ENCODE measurements at regions not wholly inside any gene's neighbourhood (a gene's known extent, or its start where the extent isn't known, plus 50 kb on each side); places are given as distances from the start of the nearest gene placed in this dataset.

DNA sequence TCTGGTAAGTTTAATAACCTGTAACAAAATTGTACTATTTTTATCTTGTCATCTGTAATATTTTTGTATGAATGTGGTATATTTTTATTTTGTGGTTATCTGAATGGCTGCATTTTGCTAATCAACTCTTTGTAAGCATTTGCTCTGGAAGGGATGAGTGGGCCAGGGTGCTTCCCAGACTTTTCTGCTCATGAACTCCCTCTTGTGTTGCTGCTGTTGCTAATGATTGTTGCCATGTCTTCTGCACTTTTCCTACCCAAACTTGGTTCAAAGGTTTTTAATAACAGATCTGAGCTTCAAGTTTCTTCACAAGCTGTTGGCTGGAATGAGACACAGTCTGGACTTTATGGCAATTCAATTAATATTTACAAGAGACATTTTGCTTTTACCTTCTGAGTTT lies 1005.7 kb downstream of the HACE1 start:
- H3K4me1 ChIP-seq, result no peaks in the 10 kb centered on the region
- no peak overlapping the region for H3K27ac ChIP-seq
- H3K36me3 ChIP-seq, result no peaks in the 10 kb centered on the region
- no peaks in the 10 kb centered on the region for H3K27me3 ChIP-seq
- H3K4me3 ChIP-seq, result no peak overlapping the region
- DNase-seq (ENCODE audit: low spot score in 2 of 2), result no peak
- H3K9me3 ChIP-seq, result no peaks in the 10 kb centered on the region
- TF ChIP-seq EP300 (IDR thresholded peaks at IDR 0.05) (no peak), CTCF (IDR thresholded peaks at IDR 0.05) (no peak), POLR2A (IDR thresholded peaks at IDR 0.05) (no peak)

GRCh38 chr6:103838457-103838856 lies 1021.3 kb downstream of the HACE1 start:
- H3K27ac ChIP-seq, result no peak overlapping the region
- H3K27me3 ChIP-seq, result no peaks in the 10 kb centered on the region
- no peak for TF ChIP-seq EP300 (IDR thresholded peaks at IDR 0.05)
- TF ChIP-seq CTCF (IDR thresholded peaks at IDR 0.05), result no peak
- no peak for TF ChIP-seq POLR2A (IDR thresholded peaks at IDR 0.05)
- no peaks in the 10 kb centered on the region for H3K4me1 ChIP-seq
- H3K9me3 ChIP-seq, result no peaks in the 10 kb centered on the region
- WGBS, 2 donors, result 85 to 92% methylated on average over 2 of the region's 2 CpGs
- H3K4me3 ChIP-seq, result no peak overlapping the region
- DNase-seq (ENCODE audit: low spot score in 2 of 2), result no peak
- no peaks in the 10 kb centered on the region for H3K36me3 ChIP-seq

DNA sequence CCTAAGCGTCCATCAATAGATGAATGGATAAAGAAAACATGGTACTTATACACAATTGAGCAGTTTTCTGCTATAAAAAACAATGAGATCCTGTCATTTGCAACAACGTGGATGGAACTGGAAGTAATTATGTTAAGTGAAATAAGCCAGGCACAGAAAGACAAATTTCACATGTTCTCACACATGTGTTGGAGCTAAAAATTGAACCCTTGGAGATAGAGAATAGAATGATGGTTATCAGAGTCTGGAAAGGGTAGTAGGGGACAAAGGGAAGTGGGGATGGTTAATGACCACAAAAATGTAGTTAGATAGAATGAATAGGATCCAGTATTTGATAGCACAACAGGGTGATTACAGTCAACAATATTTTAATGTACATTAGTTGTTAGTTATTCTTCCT lies 1033.5 kb downstream of the HACE1 start:
- Histone ChIP-seq H3K27ac (no peak overlapping the region), H3K9me3 (no peaks in the 10 kb centered on the region), H3K27me3 (no peaks in the 10 kb centered on the region), H3K4me1 (no peaks in the 10 kb centered on the region), H3K36me3 (no peaks in the 10 kb centered on the region), H3K4me3 (no peak overlapping the region)
- TF ChIP-seq CTCF (IDR thresholded peaks at IDR 0.05) (no peak), POLR2A (IDR thresholded peaks at IDR 0.05) (no peak), EP300 (IDR thresholded peaks at IDR 0.05) (no peak)
- WGBS, 2 donors, result 31 to 43% methylated on average over 2 of the region's 2 CpGs
- DNase-seq (ENCODE audit: low spot score in 2 of 2), result no peak

DNA sequence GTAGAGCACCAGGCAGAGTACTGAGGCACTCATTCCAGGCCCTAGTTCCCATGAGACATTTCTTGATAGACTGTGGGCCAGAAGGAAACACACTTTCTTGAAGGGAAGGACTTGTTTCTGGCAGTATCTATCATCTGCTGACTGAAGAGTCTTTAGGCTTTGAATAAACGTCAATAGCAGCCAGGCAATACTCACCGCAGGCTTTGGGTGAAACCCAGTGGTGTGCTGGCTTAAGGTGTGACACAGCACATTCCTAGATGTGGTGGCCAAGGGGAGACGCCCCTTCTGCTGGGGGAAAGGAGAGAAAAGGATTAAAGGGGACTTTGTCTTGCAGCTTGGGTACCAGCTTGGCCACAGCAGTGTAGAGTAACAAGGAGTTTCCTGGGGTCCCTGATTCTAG lies 1039.6 kb downstream of the HACE1 start:
- no peak overlapping the region for H3K27ac ChIP-seq

GRCh38 chr6:103819509-103819908 lies 1040.2 kb downstream of the HACE1 start:
- no peak for DNase-seq (ENCODE audit: low spot score in 2 of 2)
- peaks cover 0 to 5% (median 0%) of the 10 kb centered on the region in 4 donors for H3K9me3 ChIP-seq
- H3K36me3 ChIP-seq, result no peaks in the 10 kb centered on the region
- 27 to 28% methylated on average over 3 of the region's 3 CpGs for WGBS, 2 donors
- H3K27ac ChIP-seq, result no peak overlapping the region
- no peaks in the 10 kb centered on the region for H3K4me1 ChIP-seq
- TF ChIP-seq POLR2A (IDR thresholded peaks at IDR 0.05) (no peak), CTCF (IDR thresholded peaks at IDR 0.05) (no peak), EP300 (IDR thresholded peaks at IDR 0.05) (no peak)
- H3K27me3 ChIP-seq, result no peaks in the 10 kb centered on the region
- H3K4me3 ChIP-seq, result no peak overlapping the region

More for the DNA sequence above, 1039.6 kb downstream of the HACE1 start:
- WGBS, 2 donors, result 67 to 73% methylated on average over 3 of the region's 3 CpGs
- Histone ChIP-seq H3K4me1 (no peaks in the 10 kb centered on the region), H3K36me3 (no peaks in the 10 kb centered on the region), H3K4me3 (no peak overlapping the region), H3K27me3 (no peaks in the 10 kb centered on the region), H3K9me3 (peaks cover 0 to 5% (median 0%) of the 10 kb centered on the region in 4 donors)
- DNase-seq (ENCODE audit: low spot score in 2 of 2), result no peak
- no peak for TF ChIP-seq POLR2A (IDR thresholded peaks at IDR 0.05)
- no peak for TF ChIP-seq CTCF (IDR thresholded peaks at IDR 0.05)
- TF ChIP-seq EP300 (IDR thresholded peaks at IDR 0.05), result no peak

Data from tibial nerve (tissue), 4 donors.